ENCODE measurements at regions not wholly inside any gene's neighbourhood (a gene's known extent, or its start where the extent isn't known, plus 50 kb on each side); places are given as distances from the start of the nearest gene placed in this dataset.

GRCh38 chr10:2949221-2949947, 118.0 kb upstream of the PFKP start:
- no peak for DNase-seq

- no peak for DNase-seq
Observed at GRCh38 chr10:2948127-2948854, 119.1 kb upstream of the PFKP start.

- DNase-seq, result no peak
Observed at GRCh38 chr10:2944788-2945187, 122.6 kb upstream of the PFKP start.

- no peak for DNase-seq
Observed at GRCh38 chr10:2943932-2944614, 123.3 kb upstream of the PFKP start.

GRCh38 chr10:2942938-2943337, 124.4 kb upstream of the PFKP start:
- no peak for DNase-seq

- no peak for DNase-seq
Observed at GRCh38 chr10:2938869-2939268, 128.5 kb upstream of the PFKP start.

- no peak for DNase-seq
Observed at GRCh38 chr10:2936816-2937215, 130.5 kb upstream of the PFKP start.

GRCh38 chr10:2935647-2936386, 131.5 kb upstream of the PFKP start:
- peak; percentile 36 for DNase-seq

GRCh38 chr10:2933924-2934323, 133.4 kb upstream of the PFKP start:
- no peak for DNase-seq

- no peak for DNase-seq
Observed at GRCh38 chr10:2933519-2933918, 133.8 kb upstream of the PFKP start.

- peak; percentile 45 for DNase-seq
Observed at GRCh38 chr10:2933071-2933470, 134.3 kb upstream of the PFKP start.

GRCh38 chr10:2929480-2930258, 137.7 kb upstream of the PFKP start:
- peak; percentile 35 for DNase-seq

GRCh38 chr10:2927958-2928840, 139.1 kb upstream of the PFKP start:
- peak; percentile 84 for DNase-seq

GRCh38 chr10:2926918-2927660, 140.3 kb upstream of the PFKP start:
- peak; percentile 54 for DNase-seq

GRCh38 chr10:2925631-2926030, 141.7 kb upstream of the PFKP start:
- no peak for DNase-seq

- no peak for DNase-seq
Observed at GRCh38 chr10:2924431-2924830, 142.9 kb upstream of the PFKP start.

GRCh38 chr10:2921956-2922680, 145.2 kb upstream of the PFKP start:
- DNase-seq, result no peak

- no peak for DNase-seq
Observed at GRCh38 chr10:2920637-2921036, 146.7 kb upstream of the PFKP start.

GRCh38 chr10:2920168-2920567, 147.2 kb upstream of the PFKP start:
- no peak for DNase-seq

GRCh38 chr10:2919016-2919415, 148.3 kb upstream of the PFKP start:
- DNase-seq, result no peak

Measured in islet precursor cell (in vitro differentiated cells).